SK-N-MC (cell line): ENCODE measurements at regions not wholly inside any gene's neighbourhood (a gene's known extent, or its start where the extent isn't known, plus 50 kb on each side); places are given as distances from the start of the nearest gene placed in this dataset.
"Not testable (repeated sequence)": the region's sequence is repeated elsewhere in the genome, so short reads cannot be mapped to it uniquely, and the experiment has no call there.

Experiments used
- DNase-seq: peaks from one replicate; pipeline ENCODE4 v3.0.0-alpha.2; 2011; ENCODE audit warnings: low read depth, low spot score
- H3K27ac ChIP-seq: fragments of 200-600 bp; sonication (generic); 2 replicates; pipeline ENCODE4 v1.5.1; 2016; ENCODE audit warnings: mixed run types
- H3K36me3 ChIP-seq: fragments of 200-600 bp; sonication (generic); 2 replicates; pipeline ENCODE4 v1.6.1; 2017; ENCODE audit warnings: antibody characterized with exemption, low read length, mixed read lengths; ENCODE audit not compliant: insufficient read depth
- H3K4me3 ChIP-seq: fragments of 200-600 bp; sonication (generic); 2 replicates; pipeline ENCODE4 v1.5.1; 2016
- H3K9ac ChIP-seq: fragments of 200-600 bp; sonication (generic); 2 replicates; pipeline ENCODE4 v1.8.0; 2017; ENCODE audit warnings: mixed run types, mixed read lengths; ENCODE audit not compliant: insufficient read length
- H3K9me3 ChIP-seq: fragments of 200-600 bp; sonication (generic); 2 replicates; pipeline ENCODE4 v1.6.1; 2017; ENCODE audit warnings: low read depth, mild to moderate bottlenecking, antibody characterized with exemption, low read length, moderate library complexity, mixed read lengths
- EZH2 ChIP-seq: fragments of 200-600 bp; sonication (generic); IDR thresholded peaks from one replicate; pipeline ENCODE4 v1.6.1; 2017; ENCODE audit warnings: antibody characterized with exemption
- FOXP2 ChIP-seq: optimal IDR thresholded peaks from 2 replicates; pipeline ENCODE3; 2011; ENCODE audit warnings: mild to moderate bottlenecking, moderate library complexity; ENCODE audit not compliant: insufficient read depth; ENCODE audit errors: extremely low read length, control extremely low read depth
- POLR2AphosphoS5 ChIP-seq: IDR thresholded peaks from 2 replicates; pipeline ENCODE4 v1.6.1; 2012; ENCODE audit warnings: mild to moderate bottlenecking, low read depth, low read length, borderline replicate concordance

DNA sequence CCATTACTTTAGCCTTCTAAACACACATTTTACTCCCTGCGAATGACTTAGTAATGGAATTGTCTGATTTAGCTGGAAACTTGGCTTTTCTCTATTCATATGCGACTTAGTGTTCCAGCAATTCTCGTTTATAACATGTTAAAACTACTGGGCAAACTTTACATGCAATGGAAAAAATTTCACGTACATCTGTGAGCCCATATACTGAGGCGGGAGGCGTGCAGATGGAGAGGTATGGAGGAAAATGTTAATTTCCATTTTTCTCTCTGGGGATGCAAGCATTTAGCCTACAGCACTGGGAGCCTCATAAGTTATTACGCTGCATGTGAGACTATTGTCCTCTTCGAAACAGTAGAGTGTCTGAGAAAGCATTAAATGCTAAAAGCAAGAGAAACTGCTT lies 591.5 kb upstream of the ANKRD30A start:
- H3K9me3 ChIP-seq: no peaks in the 10 kb centered on the region
- no peak overlapping the region for H3K9ac ChIP-seq
- H3K36me3 ChIP-seq: no peaks in the 10 kb centered on the region
- H3K27ac ChIP-seq: peak overlapping the region; percentile 56
- peak overlapping the region; percentile 55 for H3K4me3 ChIP-seq
- TF ChIP-seq POLR2AphosphoS5 (no peak), EZH2 (no peak), FOXP2 (no peak)
- DNase-seq: no peak

DNA sequence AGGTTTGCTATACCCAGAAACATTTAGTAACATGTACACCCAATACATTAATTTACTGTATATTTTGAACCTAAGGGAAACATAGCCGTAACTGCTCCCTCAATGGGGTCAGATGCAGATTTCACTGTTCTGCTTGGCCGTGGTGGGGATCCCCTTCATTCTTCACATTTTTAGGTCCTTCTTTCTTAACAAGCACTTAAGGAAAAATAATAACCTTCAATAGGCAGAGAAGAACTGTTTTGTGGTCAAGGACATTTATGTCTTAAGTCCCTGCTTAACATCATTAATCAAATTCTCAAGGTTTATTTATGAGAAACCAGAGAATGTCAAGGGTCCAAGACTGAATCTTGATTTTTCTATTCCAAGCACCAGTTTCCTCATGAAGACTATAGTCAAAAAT lies 592.1 kb upstream of the ANKRD30A start:
- Histone ChIP-seq H3K4me3 (peak overlapping the region; percentile 55; the same call in 1 of the 2 replicates), H3K36me3 (no peaks in the 10 kb centered on the region), H3K27ac (0 out of 2 replicates have a peak overlapping the region, but pooled peaks have one; percentile 56), H3K9me3 (no peaks in the 10 kb centered on the region), H3K9ac (no peak overlapping the region)
- no peak for DNase-seq
- TF ChIP-seq POLR2AphosphoS5 (no peak), FOXP2 (no peak), EZH2 (no peak)

- TF ChIP-seq FOXP2 (no peak), POLR2AphosphoS5 (no peak)
- Histone ChIP-seq H3K36me3 (no peaks in the 10 kb centered on the region), H3K4me3 (no peak overlapping the region), H3K27ac (no peak overlapping the region), H3K9ac (no peak overlapping the region), H3K9me3 (no peaks in the 10 kb centered on the region)
- DNase-seq: no peak
Observed at GRCh38 chr10:36531621-36532020, 593.8 kb upstream of the ANKRD30A start.

GRCh38 chr10:36526033-36526432 lies 599.4 kb upstream of the ANKRD30A start:
- no peak for TF ChIP-seq POLR2AphosphoS5
- TF ChIP-seq FOXP2: no peak
- TF ChIP-seq EZH2: no peak
- Histone ChIP-seq H3K27ac (no peak overlapping the region), H3K9ac (no peak overlapping the region), H3K4me3 (no peak overlapping the region), H3K36me3 (no peaks in the 10 kb centered on the region), H3K9me3 (no peaks in the 10 kb centered on the region)
- DNase-seq: no peak

DNA sequence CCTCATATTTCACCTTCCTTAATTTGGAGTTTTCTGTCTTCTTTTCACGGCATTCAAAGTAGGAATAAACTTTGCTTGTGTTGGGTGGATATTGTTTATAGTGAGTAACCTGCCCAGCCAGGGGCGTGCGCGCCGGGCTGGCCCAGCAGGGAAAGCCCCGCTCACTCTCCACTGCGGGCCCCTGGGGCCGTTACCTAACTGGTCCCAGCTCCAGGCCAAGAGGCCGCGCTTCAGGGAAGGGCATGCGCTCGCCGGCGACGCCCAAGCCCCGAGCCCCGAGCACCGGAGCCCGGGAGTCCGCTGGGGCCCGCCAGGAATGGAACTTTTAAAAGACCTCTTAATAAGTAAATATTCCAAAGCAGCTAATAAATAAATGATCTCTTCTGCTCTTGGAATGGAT lies 601.3 kb upstream of the ANKRD30A start:
- DNase-seq, H3K9me3 ChIP-seq, H3K27ac ChIP-seq, H3K4me3 ChIP-seq, H3K9ac ChIP-seq, H3K36me3 ChIP-seq: not testable (repeated sequence)

- no peaks in the 10 kb centered on the region for H3K36me3 ChIP-seq
- no peak overlapping the region for H3K27ac ChIP-seq
- no peak overlapping the region for H3K4me3 ChIP-seq
- DNase-seq: no peak
- H3K9ac ChIP-seq: no peak overlapping the region
- no peaks in the 10 kb centered on the region for H3K9me3 ChIP-seq
- TF ChIP-seq EZH2: no peak
- TF ChIP-seq FOXP2: no peak
- TF ChIP-seq POLR2AphosphoS5: no peak
Observed at GRCh38 chr10:36519909-36520308, 605.5 kb upstream of the ANKRD30A start.

GRCh38 chr10:36516281-36516680 lies 609.1 kb upstream of the ANKRD30A start:
- Histone ChIP-seq H3K9me3 (no peaks in the 10 kb centered on the region), H3K27ac (no peak overlapping the region), H3K36me3 (no peaks in the 10 kb centered on the region), H3K9ac (no peak overlapping the region), H3K4me3 (no peak overlapping the region)
- no peak for DNase-seq
- TF ChIP-seq POLR2AphosphoS5 (no peak), EZH2 (no peak), FOXP2 (no peak)

DNA sequence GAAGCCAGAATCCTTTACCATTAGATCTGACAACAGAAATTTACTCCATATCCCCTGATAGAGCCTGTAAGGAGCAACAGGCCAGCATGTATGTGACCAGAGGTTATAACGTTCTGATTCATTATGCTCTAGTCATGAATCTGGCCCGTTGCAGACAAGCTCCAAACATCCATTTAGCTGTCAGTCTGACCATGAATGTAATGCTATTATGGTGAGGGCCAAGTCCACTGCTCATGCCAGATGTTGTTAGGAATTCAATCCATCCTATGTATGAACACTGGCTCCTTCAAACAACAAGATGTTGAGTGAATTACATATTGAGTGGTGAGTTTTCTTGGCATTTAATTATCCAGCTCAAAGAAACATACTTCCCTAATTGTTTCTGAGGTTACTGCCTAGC lies 610.1 kb upstream of the ANKRD30A start:
- no peak for TF ChIP-seq FOXP2
- no peak for TF ChIP-seq POLR2AphosphoS5
- TF ChIP-seq EZH2: no peak
- no peaks in the 10 kb centered on the region for H3K9me3 ChIP-seq
- no peak for DNase-seq

GRCh38 chr10:36507715-36508114 lies 617.7 kb upstream of the ANKRD30A start:
- H3K4me3 ChIP-seq: no peak overlapping the region
- no peak for DNase-seq
- no peak overlapping the region for H3K9ac ChIP-seq
- no peak overlapping the region for H3K27ac ChIP-seq
- no peaks in the 10 kb centered on the region for H3K9me3 ChIP-seq
- no peak for TF ChIP-seq POLR2AphosphoS5
- no peak for TF ChIP-seq EZH2
- TF ChIP-seq FOXP2: no peak
- H3K36me3 ChIP-seq: no peaks in the 10 kb centered on the region

More for the DNA sequence above, 610.1 kb upstream of the ANKRD30A start:
- Histone ChIP-seq H3K36me3 (no peaks in the 10 kb centered on the region), H3K27ac (no peak overlapping the region), H3K4me3 (no peak overlapping the region), H3K9ac (no peak overlapping the region)
